ENCODE measurements at regions not wholly inside any gene's neighbourhood (a gene's known extent, or its start where the extent isn't known, plus 50 kb on each side); places are given as distances from the start of the nearest gene placed in this dataset.

GRCh38 chr4:123817025-123817688 is 420.6 kb downstream of the SPRY1 start:
- intact Hi-C loops (cut with DNase I) = no loop called here
- ATAC-seq = peak in 2 of 8 donors; percentile 25 to 48
- WGBS, 2 donors = 83 to 85% methylated on average over 7 of the region's 7 CpGs
- no peak for DNase-seq
- Histone ChIP-seq H3K4me3 (no peak overlapping the region), H3K27me3 (no peaks in the 10 kb centered on the region), H3K36me3 (no peaks in the 10 kb centered on the region), H3K4me1 (peaks cover 0 to under 1% (median 0%) of the 10 kb centered on the region in 9 donors), H3K9me3 (no peaks in the 10 kb centered on the region), H3K27ac (peak overlapping the region in 1 of 10 donors; percentile 5)
- TF ChIP-seq, protein P1, sequence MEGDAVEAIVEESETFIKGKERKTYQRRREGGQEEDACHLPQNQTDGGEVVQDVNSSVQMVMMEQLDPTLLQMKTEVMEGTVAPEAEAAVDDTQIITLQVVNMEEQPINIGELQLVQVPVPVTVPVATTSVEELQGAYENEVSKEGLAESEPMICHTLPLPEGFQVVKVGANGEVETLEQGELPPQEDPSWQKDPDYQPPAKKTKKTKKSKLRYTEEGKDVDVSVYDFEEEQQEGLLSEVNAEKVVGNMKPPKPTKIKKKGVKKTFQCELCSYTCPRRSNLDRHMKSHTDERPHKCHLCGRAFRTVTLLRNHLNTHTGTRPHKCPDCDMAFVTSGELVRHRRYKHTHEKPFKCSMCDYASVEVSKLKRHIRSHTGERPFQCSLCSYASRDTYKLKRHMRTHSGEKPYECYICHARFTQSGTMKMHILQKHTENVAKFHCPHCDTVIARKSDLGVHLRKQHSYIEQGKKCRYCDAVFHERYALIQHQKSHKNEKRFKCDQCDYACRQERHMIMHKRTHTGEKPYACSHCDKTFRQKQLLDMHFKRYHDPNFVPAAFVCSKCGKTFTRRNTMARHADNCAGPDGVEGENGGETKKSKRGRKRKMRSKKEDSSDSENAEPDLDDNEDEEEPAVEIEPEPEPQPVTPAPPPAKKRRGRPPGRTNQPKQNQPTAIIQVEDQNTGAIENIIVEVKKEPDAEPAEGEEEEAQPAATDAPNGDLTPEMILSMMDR (IDR thresholded peaks at IDR 0.05) = no peak

DNA sequence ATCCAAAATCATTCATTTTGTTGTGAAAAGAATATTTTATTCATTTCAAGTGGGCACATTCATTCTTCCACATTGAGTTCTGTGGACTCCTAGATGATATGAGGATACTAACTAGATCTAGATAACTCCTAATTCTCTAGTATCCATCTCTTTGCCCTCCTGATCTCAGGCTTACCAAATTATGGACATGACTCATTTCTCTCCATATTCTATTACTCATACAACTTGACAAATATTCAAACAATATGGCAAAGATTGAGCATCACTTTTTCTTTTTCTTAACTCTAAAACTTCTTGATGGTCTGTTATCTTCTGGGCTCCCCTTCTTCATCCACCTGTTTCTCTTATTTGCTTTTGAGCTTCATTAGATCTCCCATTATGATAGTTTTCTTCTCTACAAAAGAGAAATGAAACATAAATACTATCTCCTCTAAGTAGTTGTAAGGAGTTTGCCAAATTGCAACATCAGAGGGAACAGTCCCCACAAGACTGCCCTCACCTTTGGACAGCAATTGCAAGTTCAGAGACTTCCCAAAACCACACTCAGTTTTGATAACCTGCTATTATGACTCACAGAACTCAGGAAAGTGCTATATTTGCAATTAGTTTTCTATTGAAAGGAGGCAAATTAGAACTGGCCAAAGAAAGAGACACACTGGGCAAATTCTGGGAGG is 422.9 kb downstream of the SPRY1 start:
- H3K4me3 ChIP-seq = no peak overlapping the region
- no peak for ATAC-seq
- H3K27me3 ChIP-seq = no peaks in the 10 kb centered on the region
- no peaks in the 10 kb centered on the region for H3K36me3 ChIP-seq
- H3K27ac ChIP-seq = no peak overlapping the region
- H3K4me1 ChIP-seq = peaks cover 0 to 8% (median 0%) of the 10 kb centered on the region in 9 donors
- intact Hi-C loops (cut with DNase I) = loop anchor here in 1 of 10 donors (10.0 kb wide), 1 partner anchor 425 kb away; the partner anchor contains the start of gene SPRY1
- no peak for DNase-seq
- TF ChIP-seq, protein P1 (IDR thresholded peaks at IDR 0.05) = no peak
- no peaks in the 10 kb centered on the region for H3K9me3 ChIP-seq

- intact Hi-C loops (cut with DNase I) = loop anchor here in 1 of 10 donors (10.0 kb wide), 1 partner anchor 427 kb away; the partner anchor contains the start of gene SPRY1
- no peaks in the 10 kb centered on the region for H3K36me3 ChIP-seq
- H3K9me3 ChIP-seq = no peaks in the 10 kb centered on the region
- no peak overlapping the region for H3K4me3 ChIP-seq
- TF ChIP-seq, protein P1 (IDR thresholded peaks at IDR 0.05) = no peak
- peaks cover 0 to 18% (median 11%) of the 10 kb centered on the region in 9 donors for H3K4me1 ChIP-seq
- DNase-seq (no peak), ATAC-seq (no peak)
- H3K27me3 ChIP-seq = no peaks in the 10 kb centered on the region
- H3K27ac ChIP-seq = no peak overlapping the region
Observed at GRCh38 chr4:123821861-123822260, 425.3 kb downstream of the SPRY1 start.

GRCh38 chr4:123822353-123822752 is 425.8 kb downstream of the SPRY1 start:
- intact Hi-C loops (cut with DNase I) = loop anchor here in 1 of 10 donors (10.0 kb wide), 1 partner anchor 428 kb away; the partner anchor contains the start of gene SPRY1
- Histone ChIP-seq H3K27ac (no peak overlapping the region), H3K9me3 (no peaks in the 10 kb centered on the region), H3K4me3 (no peak overlapping the region), H3K27me3 (no peaks in the 10 kb centered on the region), H3K4me1 (peaks cover 0 to 23% (median 16%) of the 10 kb centered on the region in 9 donors), H3K36me3 (no peaks in the 10 kb centered on the region)
- 93 to 96% methylated on average over 2 of the region's 2 CpGs for WGBS, 2 donors
- ATAC-seq (no peak), DNase-seq (no peak)
- TF ChIP-seq, protein P1 (IDR thresholded peaks at IDR 0.05) = no peak
